Thoracic aorta (tissue), 2 donors: ENCODE measurements at regions not wholly inside any gene's neighbourhood (a gene's known extent, or its start where the extent isn't known, plus 50 kb on each side); places are given as distances from the start of the nearest gene placed in this dataset.

Experiments used
- ATAC-seq: fragments of 150-250 bp; one replicate; pipeline ENCODE4 v1.8.0; 2017; ENCODE audit warnings: low read depth; ENCODE audit not compliant: insufficient number of reproducible peaks, low FRiP score
- DNase-seq: peaks from one replicate; pipeline ENCODE4 v3.0.0-alpha.2; 2020; ENCODE audit warnings: low spot score
- H3K27ac ChIP-seq, 2 donors: fragments of 200-600 bp; sonication (generic); 1 replicate in 1 of 2; 2 replicates in 1 of 2; pipeline ENCODE4 v1.5.1; 2016; ENCODE audit warnings: mild to moderate bottlenecking in 2 of 2, moderate library complexity in 2 of 2
- H3K27me3 ChIP-seq: fragments of 200-600 bp; sonication (generic); replicated peaks from 2 replicates; pipeline ENCODE4 v1.6.0; 2016; ENCODE audit warnings: mild to moderate bottlenecking; ENCODE audit not compliant: insufficient read depth
- H3K36me3 ChIP-seq: fragments of 200-600 bp; sonication (generic); one replicate; pipeline ENCODE4 v1.5.1; 2016
- H3K4me1 ChIP-seq, 2 donors: fragments of 200-600 bp; sonication (generic); 1 replicate in 1 of 2; 2 replicates in 1 of 2; pipeline versions ENCODE4 v1.5.1 to v1.6.0; 2016; ENCODE audit warnings: low read depth in 2 of 2, mild to moderate bottlenecking in 1 of 2; ENCODE audit not compliant: control insufficient read depth in 1 of 2
- H3K4me3 ChIP-seq: fragments of 200-600 bp; sonication (generic); 2 replicates; pipeline ENCODE4 v1.5.1; 2016; ENCODE audit warnings: mild to moderate bottlenecking
- H3K9me3 ChIP-seq: fragments of 200-600 bp; sonication (generic); 2 replicates; pipeline ENCODE4 v1.5.1; 2016
- TF ChIP-seq, protein P1 (sequence below): fragments of 200-600 bp; sonication (generic); IDR thresholded peaks from one replicate; pipeline ENCODE4 v1.5.1; 2019; ENCODE audit warnings: antibody characterized with exemption

GRCh38 chr17:64787255-64787920 is 125.3 kb upstream of the SMURF2 start:
- no peaks in the 10 kb centered on the region for H3K9me3 ChIP-seq
- H3K27me3 ChIP-seq = no peaks in the 10 kb centered on the region
- no peak for ATAC-seq
- H3K27ac ChIP-seq = no peak overlapping the region
- no peaks in the 10 kb centered on the region for H3K4me1 ChIP-seq
- H3K36me3 ChIP-seq = peaks cover 31% of the 10 kb centered on the region
- TF ChIP-seq, protein P1, sequence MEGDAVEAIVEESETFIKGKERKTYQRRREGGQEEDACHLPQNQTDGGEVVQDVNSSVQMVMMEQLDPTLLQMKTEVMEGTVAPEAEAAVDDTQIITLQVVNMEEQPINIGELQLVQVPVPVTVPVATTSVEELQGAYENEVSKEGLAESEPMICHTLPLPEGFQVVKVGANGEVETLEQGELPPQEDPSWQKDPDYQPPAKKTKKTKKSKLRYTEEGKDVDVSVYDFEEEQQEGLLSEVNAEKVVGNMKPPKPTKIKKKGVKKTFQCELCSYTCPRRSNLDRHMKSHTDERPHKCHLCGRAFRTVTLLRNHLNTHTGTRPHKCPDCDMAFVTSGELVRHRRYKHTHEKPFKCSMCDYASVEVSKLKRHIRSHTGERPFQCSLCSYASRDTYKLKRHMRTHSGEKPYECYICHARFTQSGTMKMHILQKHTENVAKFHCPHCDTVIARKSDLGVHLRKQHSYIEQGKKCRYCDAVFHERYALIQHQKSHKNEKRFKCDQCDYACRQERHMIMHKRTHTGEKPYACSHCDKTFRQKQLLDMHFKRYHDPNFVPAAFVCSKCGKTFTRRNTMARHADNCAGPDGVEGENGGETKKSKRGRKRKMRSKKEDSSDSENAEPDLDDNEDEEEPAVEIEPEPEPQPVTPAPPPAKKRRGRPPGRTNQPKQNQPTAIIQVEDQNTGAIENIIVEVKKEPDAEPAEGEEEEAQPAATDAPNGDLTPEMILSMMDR = no peak
- no peak overlapping the region for H3K4me3 ChIP-seq
- DNase-seq = no peak

GRCh38 chr17:64786337-64786736 is 124.2 kb upstream of the SMURF2 start:
- Histone ChIP-seq H3K27me3 (no peaks in the 10 kb centered on the region), H3K9me3 (no peaks in the 10 kb centered on the region), H3K4me3 (no peak overlapping the region), H3K4me1 (peaks cover 7 to 8% of the 10 kb centered on the region in 2 donors), H3K27ac (no peak overlapping the region), H3K36me3 (peaks cover 24% of the 10 kb centered on the region)
- TF ChIP-seq, protein P1 = no peak
- no peak for DNase-seq
- ATAC-seq = no peak

- ATAC-seq = no peak
- H3K4me1 ChIP-seq = peaks cover 18 to 22% of the 10 kb centered on the region in 2 donors
- peaks cover 24% of the 10 kb centered on the region for H3K36me3 ChIP-seq
- TF ChIP-seq, protein P1 = no peak
- H3K4me3 ChIP-seq = no peak overlapping the region
- no peak overlapping the region for H3K27ac ChIP-seq
- H3K9me3 ChIP-seq = no peaks in the 10 kb centered on the region
- H3K27me3 ChIP-seq = no peaks in the 10 kb centered on the region
- no peak for DNase-seq
Observed at GRCh38 chr17:64785011-64785421, 122.9 kb upstream of the SMURF2 start.

DNA sequence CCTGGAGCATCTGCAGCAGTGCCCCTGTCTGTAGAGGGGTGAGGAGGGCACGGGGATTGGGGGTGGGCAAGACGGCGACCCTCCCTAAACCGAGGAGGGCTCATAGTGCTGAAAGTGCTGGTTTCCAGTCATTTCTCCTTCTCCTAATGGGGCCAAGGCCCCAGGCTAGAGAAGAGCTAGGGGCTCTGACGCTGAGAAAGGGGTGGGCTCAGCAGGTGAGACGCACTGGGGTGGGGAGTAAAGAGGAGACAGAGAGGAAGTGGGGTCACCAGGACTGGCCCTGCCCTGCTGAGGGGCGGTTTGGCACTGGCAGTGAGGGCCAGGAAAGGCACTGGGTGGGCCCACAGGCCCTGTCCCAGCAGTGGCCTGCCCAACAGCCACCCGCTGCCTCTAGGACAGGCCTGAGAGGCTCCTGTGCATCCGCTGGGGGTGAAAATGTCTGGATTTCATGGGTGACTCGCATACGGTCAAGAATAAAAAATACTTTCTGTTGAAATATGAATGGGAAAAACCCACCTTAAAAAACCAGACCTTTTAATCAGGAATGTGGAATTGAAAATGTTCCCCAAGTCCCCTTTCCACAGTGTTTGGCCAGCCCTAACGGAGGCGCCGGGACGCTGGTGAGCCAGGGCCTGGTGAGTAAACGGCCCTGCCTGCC is 122.4 kb upstream of the SMURF2 start:
- no peak overlapping the region for H3K4me3 ChIP-seq
- no peak overlapping the region for H3K27ac ChIP-seq
- no peaks in the 10 kb centered on the region for H3K27me3 ChIP-seq
- DNase-seq = no peak
- TF ChIP-seq, protein P1 = no peak
- no peaks in the 10 kb centered on the region for H3K9me3 ChIP-seq
- peaks cover 22 to 27% of the 10 kb centered on the region in 2 donors for H3K4me1 ChIP-seq
- H3K36me3 ChIP-seq = peaks cover 24% of the 10 kb centered on the region
- ATAC-seq = no peak

DNA sequence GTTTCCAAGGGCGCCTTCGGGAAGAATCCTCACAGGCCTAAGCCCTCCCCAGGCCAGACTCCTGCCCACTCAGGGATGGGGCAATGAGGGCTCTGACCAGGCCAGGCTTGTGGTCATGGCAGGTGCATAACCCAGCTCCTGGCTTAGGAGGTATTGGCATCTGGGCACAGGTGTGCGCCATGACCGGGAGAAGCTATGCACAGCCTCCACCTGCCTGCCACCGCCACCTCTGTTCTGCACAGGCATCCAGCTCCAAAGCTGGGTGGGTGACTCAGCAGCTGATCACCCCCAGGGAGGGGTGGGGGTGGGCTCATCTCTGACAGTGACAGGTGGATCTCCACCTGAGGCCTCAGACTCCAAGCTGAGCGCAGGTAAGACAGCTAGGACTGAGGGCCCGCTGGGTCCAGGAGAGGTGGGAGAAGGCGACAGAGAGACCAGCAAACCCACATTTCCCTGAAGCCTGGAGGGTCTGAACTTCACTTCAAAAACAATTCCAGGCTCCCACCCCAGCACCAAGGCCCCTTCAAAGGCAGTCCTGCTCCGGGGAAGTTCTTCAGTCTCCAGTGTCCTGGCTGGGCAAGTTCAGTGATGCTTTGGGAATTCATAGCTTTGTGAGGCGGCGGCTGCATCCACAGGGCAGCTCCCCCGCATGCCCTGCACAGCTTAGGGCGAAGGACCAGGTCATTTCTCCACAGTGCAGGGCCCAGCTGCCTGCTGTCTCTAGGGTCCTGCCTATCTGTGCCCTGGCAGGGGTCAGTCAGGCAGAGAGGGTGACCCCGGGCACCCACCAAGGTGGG is 121.6 kb upstream of the SMURF2 start:
- Histone ChIP-seq H3K4me1 (peaks cover 29 to 34% of the 10 kb centered on the region in 2 donors), H3K27ac (no peak overlapping the region), H3K9me3 (no peaks in the 10 kb centered on the region), H3K27me3 (no peaks in the 10 kb centered on the region), H3K36me3 (peaks cover 24% of the 10 kb centered on the region), H3K4me3 (no peak overlapping the region)
- ATAC-seq (no peak), DNase-seq (no peak)
- TF ChIP-seq, protein P1 = no peak
